SH-SY5Y (cell line): ENCODE measurements at regions not wholly inside any gene's neighbourhood (a gene's known extent, or its start where the extent isn't known, plus 50 kb on each side); places are given as distances from the start of the nearest gene placed in this dataset.

ENCODE experiments used
- GATA2 ChIP-seq: IDR thresholded peaks from 2 replicates; pipeline ENCODE4 v1.6.1; 2011; ENCODE audit warnings: mild to moderate bottlenecking, low read depth, low read length
- GATA3 ChIP-seq: IDR thresholded peaks from 2 replicates; pipeline ENCODE4 v1.6.1; 2011; ENCODE audit warnings: low read depth, mild to moderate bottlenecking, low read length, moderate library complexity

DNA sequence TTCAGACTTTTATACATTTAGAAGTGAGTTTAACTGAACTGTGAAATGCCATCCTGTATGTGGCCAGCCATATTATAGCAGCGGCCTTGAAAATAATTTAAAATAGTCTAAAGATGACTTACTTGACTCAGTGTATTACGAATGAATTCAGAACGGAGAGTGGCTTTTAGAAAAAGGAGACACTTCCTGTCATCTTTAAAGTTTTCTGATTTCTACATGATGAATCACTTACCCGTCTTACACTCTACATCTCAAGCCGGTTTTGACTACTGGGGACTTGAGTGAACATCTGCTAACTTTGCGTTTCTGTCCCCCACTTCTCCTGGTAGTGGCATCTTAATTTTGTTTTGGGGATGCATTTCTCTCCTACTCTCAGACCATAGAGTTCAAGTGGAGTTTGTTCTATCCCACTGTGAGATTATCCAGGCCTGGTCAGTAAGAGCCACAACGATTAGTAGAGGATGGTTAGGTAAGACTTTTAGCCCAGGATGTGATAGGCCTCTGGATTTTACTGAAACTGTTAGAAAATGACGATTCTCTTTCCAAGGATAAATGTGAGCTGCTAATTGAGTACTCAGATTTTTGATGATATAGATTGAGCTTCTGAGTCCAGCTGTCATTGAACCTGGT is 175.4 kb upstream of the CADPS start:
- TF ChIP-seq GATA2 = no peak
- no peak for TF ChIP-seq GATA3
